Loucy (cell line): ENCODE measurements at regions not wholly inside any gene's neighbourhood (a gene's known extent, or its start where the extent isn't known, plus 50 kb on each side); places are given as distances from the start of the nearest gene placed in this dataset.

Source experiments
- H2AFZ ChIP-seq: fragments of 200-600 bp; sonication (generic); 2 replicates; pipeline ENCODE4 v1.6.0; 2016; ENCODE audit warnings: antibody characterized with exemption, mild to moderate bottlenecking, low read length, moderate library complexity
- H3F3A ChIP-seq: fragments of 200-600 bp; 2 replicates; pipeline ENCODE4 v1.6.0; 2016; ENCODE audit warnings: antibody characterized with exemption, low read depth, mild to moderate bottlenecking
- H3K27me3 ChIP-seq: fragments of 200-600 bp; sonication (generic); 2 replicates; pipeline ENCODE4 v1.6.1; 2014; ENCODE audit warnings: low read length, mild to moderate bottlenecking; ENCODE audit not compliant: insufficient read depth, poor library complexity, severe bottlenecking
- H3K36me3 ChIP-seq: fragments of 200-600 bp; sonication (generic); 2 replicates; pipeline ENCODE4 v1.6.1; 2016; ENCODE audit warnings: low read length; ENCODE audit not compliant: insufficient read depth
- H3K4me1 ChIP-seq: fragments of 200-600 bp; sonication (generic); 2 replicates; pipeline ENCODE4 v1.5.1; 2014; ENCODE audit warnings: low read length, mild to moderate bottlenecking; ENCODE audit not compliant: insufficient read depth, poor library complexity, severe bottlenecking
- H3K4me2 ChIP-seq: fragments of 200-600 bp; sonication (generic); 2 replicates; pipeline ENCODE4 v1.6.0; 2014; ENCODE audit warnings: antibody characterized with exemption, low read length, low read depth, mild to moderate bottlenecking; ENCODE audit not compliant: poor library complexity, severe bottlenecking
- H3K4me3 ChIP-seq: fragments of 200-600 bp; sonication (generic); 2 replicates; pipeline ENCODE4 v1.5.1; 2014; ENCODE audit warnings: low read length, mild to moderate bottlenecking, mixed read lengths; ENCODE audit not compliant: poor library complexity, severe bottlenecking
- H3K79me2 ChIP-seq: fragments of 200-600 bp; sonication (generic); 2 replicates; pipeline ENCODE4 v1.6.1; 2014; ENCODE audit warnings: low read length; ENCODE audit not compliant: insufficient read depth
- H3K9ac ChIP-seq: fragments of 200-600 bp; sonication (generic); 2 replicates; pipeline ENCODE4 v1.6.0; 2014; ENCODE audit warnings: mild to moderate bottlenecking, low read depth, low read length, moderate library complexity; ENCODE audit not compliant: poor library complexity, severe bottlenecking
- H3K9me2 ChIP-seq: fragments of 200-600 bp; sonication (generic); replicated peaks from 2 replicates; pipeline ENCODE4 v1.6.1; 2016; ENCODE audit warnings: low read depth, low read length, mixed read lengths
- H3K9me3 ChIP-seq: fragments of 200-600 bp; sonication (generic); 2 replicates; pipeline ENCODE4 v1.6.1; 2014; ENCODE audit warnings: mild to moderate bottlenecking, antibody characterized with exemption, low read length, low read depth; ENCODE audit not compliant: insufficient read depth
- H4K20me1 ChIP-seq: fragments of 200-600 bp; sonication (generic); 2 replicates; pipeline ENCODE4 v1.6.0; 2014; ENCODE audit warnings: antibody characterized with exemption, low read length, mild to moderate bottlenecking; ENCODE audit not compliant: insufficient read depth, poor library complexity, severe bottlenecking
- CTCF ChIP-seq: fragments of 200-600 bp; sonication (generic); conservative IDR thresholded peaks from 2 replicates; pipeline ENCODE4 v1.5.1; 2014; ENCODE audit warnings: mild to moderate bottlenecking, antibody characterized with exemption, low read length
- EZH2phosphoT487 ChIP-seq: fragments of 200-600 bp; IDR thresholded peaks from 2 replicates; pipeline ENCODE4 v1.6.1; 2018; ENCODE audit warnings: antibody characterized with exemption, mild to moderate bottlenecking, moderate library complexity, borderline replicate concordance

GRCh38 chr2:768451-768850, 91.2 kb upstream of the TMEM18 start:
- Histone ChIP-seq H3K4me2 (no peak overlapping the region), H3K4me3 (no peak overlapping the region), H3K27me3 (no peaks in the 10 kb centered on the region), H2AFZ (no peak overlapping the region), H3K9me3 (peaks cover 6% of the 10 kb centered on the region; the same call in 1 of the 2 replicates), H3K36me3 (no peaks in the 10 kb centered on the region), H3K79me2 (no peaks in the 10 kb centered on the region), H3K4me1 (peaks cover 34% of the 10 kb centered on the region), H3K9me2 (no peaks in the 10 kb centered on the region), H4K20me1 (no peaks in the 10 kb centered on the region), H3F3A (no peaks in the 10 kb centered on the region), H3K9ac (no peak overlapping the region)
- TF ChIP-seq CTCF: no peak
- no peak for TF ChIP-seq EZH2phosphoT487

DNA sequence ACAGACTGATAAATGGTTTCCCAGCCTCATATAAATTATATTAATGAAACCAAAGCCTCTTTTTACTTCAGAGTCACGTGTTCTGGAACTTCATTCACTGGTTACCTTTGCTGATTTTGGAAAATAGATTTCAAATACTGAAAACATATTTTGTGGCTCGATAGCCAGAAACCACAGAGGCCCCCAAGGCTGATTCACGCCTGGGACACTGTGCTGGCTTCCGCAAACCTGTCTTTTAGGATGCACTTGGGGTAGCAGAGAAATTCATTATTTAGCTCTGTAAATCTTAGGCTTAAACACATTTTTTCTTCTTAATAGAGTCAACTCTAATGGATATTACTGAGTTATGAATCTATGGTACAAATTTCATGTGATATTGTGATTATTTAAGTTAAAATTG, 90.7 kb upstream of the TMEM18 start:
- TF ChIP-seq CTCF (no peak), EZH2phosphoT487 (no peak)
- Histone ChIP-seq H3F3A (no peaks in the 10 kb centered on the region), H3K9me2 (no peaks in the 10 kb centered on the region), H3K9ac (no peak overlapping the region), H3K4me2 (no peak overlapping the region), H3K4me1 (peaks cover 39% of the 10 kb centered on the region), H3K9me3 (peaks cover 6% of the 10 kb centered on the region; the same call in 1 of the 2 replicates), H3K79me2 (no peaks in the 10 kb centered on the region), H3K27me3 (no peaks in the 10 kb centered on the region), H3K4me3 (no peak overlapping the region), H4K20me1 (no peaks in the 10 kb centered on the region), H2AFZ (no peak overlapping the region), H3K36me3 (no peaks in the 10 kb centered on the region)

- H3K79me2 ChIP-seq: no peaks in the 10 kb centered on the region
- H2AFZ ChIP-seq: no peak overlapping the region
- no peak overlapping the region for H3K4me2 ChIP-seq
- TF ChIP-seq CTCF (no peak), EZH2phosphoT487 (no peak)
- H3K9me3 ChIP-seq: peaks cover 6% of the 10 kb centered on the region; the same call in 1 of the 2 replicates
- no peak overlapping the region for H3K9ac ChIP-seq
- no peaks in the 10 kb centered on the region for H3K9me2 ChIP-seq
- H3F3A ChIP-seq: no peaks in the 10 kb centered on the region
- no peaks in the 10 kb centered on the region for H4K20me1 ChIP-seq
- no peak overlapping the region for H3K4me3 ChIP-seq
- H3K4me1 ChIP-seq: peaks cover 44% of the 10 kb centered on the region
- no peaks in the 10 kb centered on the region for H3K27me3 ChIP-seq
- H3K36me3 ChIP-seq: no peaks in the 10 kb centered on the region
These were observed 90.2 kb upstream of the TMEM18 start for GRCh38 chr2:767440-767839.
